Astrocyte (in vitro differentiated cells and primary cell): ENCODE measurements at regions not wholly inside any gene's neighbourhood (a gene's known extent, or its start where the extent isn't known, plus 50 kb on each side); places are given as distances from the start of the nearest gene placed in this dataset.

Experiments
- DNase-seq: peaks from one replicate; pipeline ENCODE4 v3.0.0-alpha.2; 2010; ENCODE audit warnings: low read depth
- FAIRE-seq: peaks from 2 replicates; lab custom pipeline; 2011; peaks lifted over from hg19 to GRCh38; lab: Jason Lieb, UNC
- H2AFZ ChIP-seq: 2 replicates; pipeline ENCODE4 v1.6.0; 2012; ENCODE audit warnings: low read depth, low read length, inconsistent platforms
- H3K27ac ChIP-seq: 2 replicates; pipeline ENCODE4 v1.5.1; 2011; ENCODE audit warnings: low read depth, low read length, inconsistent platforms
- H3K27me3 ChIP-seq: 2 replicates; pipeline ENCODE4 v1.6.0; 2011; ENCODE audit warnings: low read length, inconsistent platforms; ENCODE audit not compliant: insufficient read depth
- H3K36me3 ChIP-seq: 2 replicates; pipeline ENCODE4 v1.5.1; 2011; ENCODE audit warnings: low read length, inconsistent platforms; ENCODE audit not compliant: insufficient read depth
- H3K4me1 ChIP-seq: 2 replicates; pipeline ENCODE4 v1.5.1; 2011; ENCODE audit warnings: low read length, inconsistent platforms; ENCODE audit not compliant: insufficient read depth
- H3K4me2 ChIP-seq: 2 replicates; pipeline ENCODE4 v1.6.0; 2012; ENCODE audit warnings: low read length, inconsistent platforms
- H3K4me3 ChIP-seq: 2 replicates; pipeline ENCODE4 v1.5.1; 2011; ENCODE audit warnings: low read depth, mild to moderate bottlenecking, low read length, inconsistent platforms; ENCODE audit not compliant: insufficient read depth
- H3K79me2 ChIP-seq: 2 replicates; pipeline ENCODE4 v1.6.0; 2012; ENCODE audit warnings: mild to moderate bottlenecking, low read length, inconsistent platforms; ENCODE audit not compliant: insufficient read depth
- H3K9ac ChIP-seq: 2 replicates; pipeline ENCODE4 v1.6.0; 2012; ENCODE audit warnings: mild to moderate bottlenecking, low read length, inconsistent platforms
- H3K9me3 ChIP-seq: 2 replicates; pipeline ENCODE4 v1.5.1; 2012; ENCODE audit warnings: low read depth, mild to moderate bottlenecking, low read length, inconsistent platforms; ENCODE audit not compliant: insufficient read depth
- H4K20me1 ChIP-seq: 2 replicates; pipeline ENCODE4 v1.6.0; 2012; ENCODE audit warnings: low read length, inconsistent platforms; ENCODE audit not compliant: insufficient read depth
- H3K27ac Mint-ChIP-seq: one replicate; pipeline ENCODE4 v1.8.0; 2021; ENCODE audit warnings: mild to moderate bottlenecking, mixed read lengths; ENCODE audit not compliant: unreplicated experiment
- H3K27me3 Mint-ChIP-seq: one replicate; pipeline ENCODE4 v1.8.0; 2021; ENCODE audit warnings: low read depth, mixed read lengths; ENCODE audit not compliant: unreplicated experiment
- H3K36me3 Mint-ChIP-seq: one replicate; pipeline ENCODE4 v1.8.0; 2021; ENCODE audit warnings: low read depth, mixed read lengths; ENCODE audit not compliant: unreplicated experiment
- H3K4me1 Mint-ChIP-seq: one replicate; pipeline ENCODE4 v1.8.0; 2021; ENCODE audit warnings: low read depth, mixed read lengths; ENCODE audit not compliant: unreplicated experiment
- H3K4me3 Mint-ChIP-seq: one replicate; pipeline ENCODE4 v1.8.0; 2021; ENCODE audit warnings: mild to moderate bottlenecking, moderate library complexity, mixed read lengths; ENCODE audit not compliant: unreplicated experiment
- H3K9me3 Mint-ChIP-seq: one replicate; pipeline ENCODE4 v1.8.0; 2021; ENCODE audit warnings: mild to moderate bottlenecking, mixed read lengths; ENCODE audit not compliant: unreplicated experiment
- EZH2 ChIP-seq: IDR thresholded peaks from 2 replicates; pipeline ENCODE4 v1.6.1; 2012; ENCODE audit warnings: mild to moderate bottlenecking, low read length, inconsistent platforms; ENCODE audit not compliant: insufficient read depth
- TF ChIP-seq, protein P1 (sequence below): IDR thresholded peaks from 2 replicates; pipeline ENCODE4 v1.5.1; 2011; ENCODE audit warnings: low read depth, mild to moderate bottlenecking, inconsistent platforms, low read length, moderate library complexity; ENCODE audit not compliant: insufficient read depth

DNA sequence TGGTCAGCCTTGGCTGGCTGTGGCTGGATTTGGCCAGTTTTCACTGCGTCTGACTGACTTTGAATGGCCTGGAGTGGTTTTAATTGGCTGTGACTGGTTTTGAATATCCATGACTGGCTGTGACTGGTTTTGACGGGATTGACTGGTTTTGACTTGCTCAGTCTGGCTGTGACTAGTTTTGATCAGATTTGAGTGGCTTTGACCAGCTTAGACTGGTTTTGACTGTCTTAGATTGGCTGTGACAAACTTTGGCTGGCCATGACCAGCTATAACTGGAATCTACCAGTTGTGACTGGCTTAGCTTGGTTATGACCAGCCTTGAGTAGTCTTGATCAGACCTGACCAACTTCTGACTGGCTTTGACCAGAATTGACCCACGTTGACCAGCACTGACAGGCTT is 168.4 kb upstream of the AMOT start:
- H3K4me2 ChIP-seq: no peak overlapping the region
- Mint-ChIP-seq H3K36me3 (no peaks in the 10 kb centered on the region), H3K9me3 (no peaks in the 10 kb centered on the region), H3K4me1 (no peaks in the 10 kb centered on the region), H3K27ac (no peak overlapping the region), H3K27me3 (no peaks in the 10 kb centered on the region), H3K4me3 (no peak overlapping the region)
- no peak overlapping the region for H2AFZ ChIP-seq
- TF ChIP-seq EZH2: no peak
- TF ChIP-seq, protein P1, sequence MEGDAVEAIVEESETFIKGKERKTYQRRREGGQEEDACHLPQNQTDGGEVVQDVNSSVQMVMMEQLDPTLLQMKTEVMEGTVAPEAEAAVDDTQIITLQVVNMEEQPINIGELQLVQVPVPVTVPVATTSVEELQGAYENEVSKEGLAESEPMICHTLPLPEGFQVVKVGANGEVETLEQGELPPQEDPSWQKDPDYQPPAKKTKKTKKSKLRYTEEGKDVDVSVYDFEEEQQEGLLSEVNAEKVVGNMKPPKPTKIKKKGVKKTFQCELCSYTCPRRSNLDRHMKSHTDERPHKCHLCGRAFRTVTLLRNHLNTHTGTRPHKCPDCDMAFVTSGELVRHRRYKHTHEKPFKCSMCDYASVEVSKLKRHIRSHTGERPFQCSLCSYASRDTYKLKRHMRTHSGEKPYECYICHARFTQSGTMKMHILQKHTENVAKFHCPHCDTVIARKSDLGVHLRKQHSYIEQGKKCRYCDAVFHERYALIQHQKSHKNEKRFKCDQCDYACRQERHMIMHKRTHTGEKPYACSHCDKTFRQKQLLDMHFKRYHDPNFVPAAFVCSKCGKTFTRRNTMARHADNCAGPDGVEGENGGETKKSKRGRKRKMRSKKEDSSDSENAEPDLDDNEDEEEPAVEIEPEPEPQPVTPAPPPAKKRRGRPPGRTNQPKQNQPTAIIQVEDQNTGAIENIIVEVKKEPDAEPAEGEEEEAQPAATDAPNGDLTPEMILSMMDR: no peak
- no peaks in the 10 kb centered on the region for H3K79me2 ChIP-seq
- H3K27me3 ChIP-seq: no peaks in the 10 kb centered on the region
- no peak overlapping the region for H3K9ac ChIP-seq
- no peaks in the 10 kb centered on the region for H3K36me3 ChIP-seq
- H4K20me1 ChIP-seq: no peaks in the 10 kb centered on the region
- no peak overlapping the region for H3K27ac ChIP-seq
- FAIRE-seq (no peak), DNase-seq (no peak)
- H3K9me3 ChIP-seq: no peaks in the 10 kb centered on the region
- no peaks in the 10 kb centered on the region for H3K4me1 ChIP-seq
- no peak overlapping the region for H3K4me3 ChIP-seq

DNA sequence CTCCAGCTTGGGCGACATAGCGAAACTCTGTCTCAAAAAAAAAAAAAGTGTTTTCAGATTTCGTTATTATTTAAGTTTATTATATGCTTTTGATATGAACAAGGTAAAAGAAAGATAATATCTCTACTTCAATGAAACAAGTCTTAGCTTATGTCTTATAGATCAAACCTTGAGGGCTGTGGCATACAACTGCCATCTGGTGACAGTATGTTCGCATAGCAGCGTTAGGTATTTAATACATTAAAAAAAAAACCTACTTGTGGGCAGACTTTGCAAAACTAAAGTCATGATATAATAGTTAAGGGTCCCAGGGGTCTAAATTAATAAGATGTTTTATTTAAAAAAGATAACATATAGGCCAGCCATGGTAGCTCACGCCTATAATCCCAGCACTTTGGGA is 161.2 kb upstream of the AMOT start:
- H2AFZ ChIP-seq: no peak overlapping the region
- no peaks in the 10 kb centered on the region for H3K4me1 ChIP-seq
- H3K4me3 ChIP-seq: no peak overlapping the region
- Mint-ChIP-seq H3K9me3 (no peaks in the 10 kb centered on the region), H3K4me1 (no peaks in the 10 kb centered on the region), H3K4me3 (no peak overlapping the region), H3K36me3 (no peaks in the 10 kb centered on the region), H3K27me3 (no peaks in the 10 kb centered on the region), H3K27ac (no peak overlapping the region)
- no peak overlapping the region for H3K4me2 ChIP-seq
- H3K27ac ChIP-seq: no peak overlapping the region
- DNase-seq (no peak), FAIRE-seq (peak; percentile 60)
- H3K79me2 ChIP-seq: no peaks in the 10 kb centered on the region
- H3K36me3 ChIP-seq: no peaks in the 10 kb centered on the region
- H3K9ac ChIP-seq: no peak overlapping the region
- no peaks in the 10 kb centered on the region for H4K20me1 ChIP-seq
- no peaks in the 10 kb centered on the region for H3K27me3 ChIP-seq
- H3K9me3 ChIP-seq: no peaks in the 10 kb centered on the region
- no peak for TF ChIP-seq EZH2
- TF ChIP-seq, protein P1: no peak

DNA sequence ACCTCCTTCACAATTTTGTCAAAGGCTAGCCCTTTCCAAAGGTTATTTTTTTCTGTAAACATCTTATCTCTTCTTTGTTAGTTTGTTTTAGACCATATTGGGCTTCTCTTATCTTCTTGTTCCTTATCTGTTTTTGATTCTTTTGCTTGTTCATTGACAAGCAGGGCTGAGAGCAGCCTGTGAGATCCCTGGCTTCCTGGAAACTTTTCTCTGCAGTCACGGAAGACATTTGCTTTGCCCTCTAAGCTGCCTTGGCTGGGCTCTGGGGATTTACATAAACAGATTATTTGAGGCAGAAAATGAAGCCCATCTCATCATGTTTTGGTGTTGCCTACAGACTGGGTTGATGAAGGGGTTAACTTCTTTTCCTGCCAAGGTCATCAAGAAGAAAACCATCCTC is 157.4 kb upstream of the AMOT start:
- FAIRE-seq: no peak

More for the DNA sequence above, 157.4 kb upstream of the AMOT start:
- H3K9ac ChIP-seq: no peak overlapping the region
- H3K9me3 ChIP-seq: no peaks in the 10 kb centered on the region
- no peaks in the 10 kb centered on the region for H3K4me1 ChIP-seq
- Mint-ChIP-seq H3K4me1 (no peaks in the 10 kb centered on the region), H3K27me3 (no peaks in the 10 kb centered on the region), H3K9me3 (no peaks in the 10 kb centered on the region), H3K4me3 (no peak overlapping the region), H3K27ac (no peak overlapping the region), H3K36me3 (no peaks in the 10 kb centered on the region)
- no peak overlapping the region for H3K4me3 ChIP-seq
- no peaks in the 10 kb centered on the region for H3K79me2 ChIP-seq
- H4K20me1 ChIP-seq: no peaks in the 10 kb centered on the region
- H3K27ac ChIP-seq: no peak overlapping the region
- H2AFZ ChIP-seq: no peak overlapping the region
- no peaks in the 10 kb centered on the region for H3K27me3 ChIP-seq
- H3K4me2 ChIP-seq: no peak overlapping the region
- no peak for TF ChIP-seq EZH2
- TF ChIP-seq, protein P1: no peak
- no peak for DNase-seq
- no peaks in the 10 kb centered on the region for H3K36me3 ChIP-seq
